AG09309 (cell line): ENCODE measurements at regions not wholly inside any gene's neighbourhood (a gene's known extent, or its start where the extent isn't known, plus 50 kb on each side); places are given as distances from the start of the nearest gene placed in this dataset.

Experiments
- DNase-seq: peaks from one replicate; pipeline ENCODE4 v3.0.0-alpha.2; 2010; ENCODE audit warnings: low read depth
- H3K4me3 ChIP-seq: 2 replicates; pipeline ENCODE4 v1.5.1; 2011; ENCODE audit warnings: mild to moderate bottlenecking, low read depth, low read length, moderate library complexity; ENCODE audit not compliant: control insufficient read depth
- TF ChIP-seq, protein P1 (sequence below): IDR thresholded peaks from 2 replicates; pipeline ENCODE4 v1.5.1; 2011; ENCODE audit warnings: mild to moderate bottlenecking, low read depth, low read length, inconsistent platforms; ENCODE audit not compliant: insufficient read depth, control insufficient read depth; ENCODE audit errors: missing control alignments

DNA sequence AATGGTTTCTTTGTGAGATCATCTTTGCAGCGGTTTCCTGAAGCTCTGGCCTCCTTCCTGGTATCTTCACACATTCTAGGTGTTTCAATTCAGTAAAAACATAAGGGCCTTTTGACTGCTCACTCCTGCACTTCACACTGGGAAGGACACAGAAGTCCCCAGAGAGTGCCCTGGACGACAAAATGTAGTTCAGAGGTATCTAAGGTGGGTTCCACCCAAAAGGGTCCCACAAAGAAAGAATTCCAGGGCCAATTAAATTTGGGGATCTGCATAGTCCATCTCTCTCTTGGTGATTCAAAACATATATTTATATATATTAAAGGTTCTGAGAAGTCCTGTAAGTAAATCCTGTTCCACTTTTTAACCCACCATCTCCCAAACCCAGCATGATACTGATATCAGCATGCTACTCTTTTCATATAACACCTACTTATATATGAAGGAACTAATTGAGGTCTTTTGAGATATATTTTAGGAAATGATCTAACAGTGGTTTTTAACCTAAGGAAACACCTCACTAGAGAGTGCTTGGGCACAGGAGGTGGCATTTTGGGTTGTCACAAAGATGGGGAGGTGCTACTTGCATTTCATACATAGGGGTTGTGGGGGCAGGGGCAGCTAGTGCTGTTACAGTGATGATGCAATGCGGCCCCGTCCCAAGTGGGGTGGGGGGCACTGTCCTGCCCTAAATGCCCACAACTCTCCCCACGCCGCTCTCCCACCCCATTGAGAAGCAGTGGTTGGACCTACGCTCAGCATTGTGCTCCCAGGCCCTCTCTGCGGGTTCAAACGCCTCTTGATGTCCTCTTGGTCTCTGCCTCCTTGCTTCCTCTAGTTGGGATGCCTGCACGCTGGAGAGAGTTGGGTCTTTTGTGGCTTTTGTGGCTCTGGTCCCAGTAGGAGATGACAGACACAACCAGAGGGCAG lies 109.4 kb downstream of the ARF6 start:
- no peak for DNase-seq
- H3K4me3 ChIP-seq = no peak overlapping the region
- TF ChIP-seq, protein P1, sequence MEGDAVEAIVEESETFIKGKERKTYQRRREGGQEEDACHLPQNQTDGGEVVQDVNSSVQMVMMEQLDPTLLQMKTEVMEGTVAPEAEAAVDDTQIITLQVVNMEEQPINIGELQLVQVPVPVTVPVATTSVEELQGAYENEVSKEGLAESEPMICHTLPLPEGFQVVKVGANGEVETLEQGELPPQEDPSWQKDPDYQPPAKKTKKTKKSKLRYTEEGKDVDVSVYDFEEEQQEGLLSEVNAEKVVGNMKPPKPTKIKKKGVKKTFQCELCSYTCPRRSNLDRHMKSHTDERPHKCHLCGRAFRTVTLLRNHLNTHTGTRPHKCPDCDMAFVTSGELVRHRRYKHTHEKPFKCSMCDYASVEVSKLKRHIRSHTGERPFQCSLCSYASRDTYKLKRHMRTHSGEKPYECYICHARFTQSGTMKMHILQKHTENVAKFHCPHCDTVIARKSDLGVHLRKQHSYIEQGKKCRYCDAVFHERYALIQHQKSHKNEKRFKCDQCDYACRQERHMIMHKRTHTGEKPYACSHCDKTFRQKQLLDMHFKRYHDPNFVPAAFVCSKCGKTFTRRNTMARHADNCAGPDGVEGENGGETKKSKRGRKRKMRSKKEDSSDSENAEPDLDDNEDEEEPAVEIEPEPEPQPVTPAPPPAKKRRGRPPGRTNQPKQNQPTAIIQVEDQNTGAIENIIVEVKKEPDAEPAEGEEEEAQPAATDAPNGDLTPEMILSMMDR = no peak

DNA sequence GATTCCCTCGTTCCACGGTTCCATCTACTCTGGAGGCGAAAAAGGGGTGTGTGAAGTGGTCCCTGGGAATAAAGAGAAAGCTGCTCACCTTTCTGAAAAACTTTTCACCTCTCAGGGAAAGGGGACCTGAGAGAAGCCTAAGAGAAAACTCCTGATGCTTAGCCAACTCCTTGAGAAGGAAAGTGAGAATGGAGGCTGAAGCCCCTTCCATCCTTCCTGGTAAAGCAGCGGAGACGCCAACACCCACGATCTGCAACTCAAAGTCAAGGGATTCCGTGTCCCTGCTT lies 110.0 kb downstream of the ARF6 start:
- DNase-seq = no peak

DNA sequence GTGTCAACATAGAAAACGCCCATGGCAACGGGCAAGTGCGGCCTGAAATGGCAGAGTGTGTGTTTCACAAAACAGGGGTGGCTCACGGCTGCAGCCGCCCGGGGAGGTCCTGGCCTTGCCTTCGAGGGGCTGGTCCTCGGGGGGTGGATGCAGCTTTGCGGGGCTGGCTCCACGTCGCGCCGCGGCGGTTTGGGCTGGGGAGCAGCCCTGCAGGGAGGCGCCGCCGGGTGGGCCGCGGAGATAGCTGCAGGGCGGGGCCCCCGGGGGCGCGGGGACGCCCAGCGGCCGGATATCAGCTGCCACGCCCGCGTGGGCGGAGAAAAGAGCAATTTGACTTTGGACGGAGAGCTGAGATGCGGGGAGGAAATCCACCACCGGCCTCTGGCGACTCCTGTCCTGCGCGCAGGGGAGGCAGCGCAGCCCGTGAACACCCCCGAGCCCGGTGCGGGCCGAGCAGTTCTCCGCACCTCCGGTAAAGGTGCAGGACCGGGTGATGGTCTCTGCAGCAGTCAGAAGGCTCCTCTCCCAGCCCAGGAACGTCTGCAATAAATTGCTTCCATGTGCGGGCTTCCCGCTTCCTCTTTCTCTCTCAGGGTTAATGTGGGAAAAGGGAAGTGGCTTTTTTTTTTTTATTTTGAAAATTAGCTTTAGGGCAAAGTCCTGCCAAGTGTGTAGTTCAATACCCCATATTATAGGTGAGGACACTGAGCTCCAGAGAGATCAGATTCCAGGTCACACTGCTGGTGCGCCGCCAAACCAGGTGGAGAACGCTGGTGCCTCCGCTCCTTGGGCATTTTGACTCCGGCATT lies 110.5 kb downstream of the ARF6 start:
- peak overlapping the region; percentile 46 for H3K4me3 ChIP-seq
- TF ChIP-seq, protein P1 = no peak
- no peak for DNase-seq

More for the DNA sequence above, 110.0 kb downstream of the ARF6 start:
- TF ChIP-seq, protein P1 = no peak
- H3K4me3 ChIP-seq = peak overlapping the region; percentile 46

DNA sequence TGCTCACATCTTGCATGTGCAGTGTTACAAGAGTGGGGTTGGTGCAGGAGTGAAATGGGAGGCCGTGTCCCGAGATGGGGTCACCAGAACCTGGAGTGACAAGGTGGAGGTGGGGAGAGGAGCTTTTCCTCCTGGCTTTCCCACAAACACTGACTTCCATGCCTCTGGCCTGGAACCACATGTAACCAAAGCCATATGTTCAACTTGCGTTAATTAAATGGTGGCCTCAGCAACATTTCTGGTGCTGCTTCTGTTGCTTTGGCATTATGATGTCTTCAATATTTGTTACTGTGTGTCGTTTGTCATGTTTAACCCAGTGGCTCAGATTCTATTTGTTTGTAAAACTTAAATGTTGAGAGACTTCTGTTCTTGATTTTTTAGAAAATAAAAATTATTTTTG lies 110.2 kb downstream of the VCPKMT start:
- H3K4me3 ChIP-seq = no peak overlapping the region
- DNase-seq = no peak
- TF ChIP-seq, protein P1 = no peak

DNA sequence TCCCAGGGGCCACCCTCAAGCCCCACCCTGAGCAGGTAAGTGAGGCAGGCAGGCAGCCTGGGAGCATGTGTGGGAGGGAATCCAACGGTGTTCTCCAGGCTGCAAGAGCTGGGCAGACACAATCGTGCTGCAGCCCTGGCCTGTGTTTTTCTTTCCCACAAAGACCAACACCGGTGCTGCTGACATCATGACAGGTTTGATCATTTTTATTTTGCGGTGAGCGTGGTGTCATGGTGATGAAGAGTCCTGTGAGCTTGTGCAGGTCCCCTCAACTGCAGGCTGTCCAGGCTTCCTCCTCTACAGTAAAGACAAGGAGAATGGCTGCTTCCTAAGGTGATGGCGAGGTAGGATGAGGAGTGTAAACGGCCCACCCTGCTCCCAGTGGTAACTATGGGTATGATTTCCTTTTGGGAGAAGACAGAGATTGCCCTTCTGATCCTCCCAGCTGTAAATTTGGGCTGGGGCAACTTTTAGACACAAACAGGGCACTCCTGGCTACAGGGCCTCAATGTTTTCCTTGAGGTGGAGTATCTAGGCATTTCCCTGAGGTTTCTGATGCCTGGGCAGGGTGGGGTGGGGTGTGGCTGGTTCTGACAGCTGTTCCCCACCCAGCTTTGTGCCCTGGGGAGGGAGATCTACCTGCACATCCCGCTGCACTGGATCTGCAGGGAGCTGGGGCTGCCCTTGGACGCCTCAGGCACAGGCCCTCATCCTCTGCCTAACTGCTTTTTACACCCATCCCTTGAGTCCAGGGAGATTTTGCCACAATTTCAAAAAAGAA lies 109.1 kb downstream of the VCPKMT start:
- TF ChIP-seq, protein P1 = no peak
- no peak for DNase-seq
- H3K4me3 ChIP-seq = no peak overlapping the region

DNA sequence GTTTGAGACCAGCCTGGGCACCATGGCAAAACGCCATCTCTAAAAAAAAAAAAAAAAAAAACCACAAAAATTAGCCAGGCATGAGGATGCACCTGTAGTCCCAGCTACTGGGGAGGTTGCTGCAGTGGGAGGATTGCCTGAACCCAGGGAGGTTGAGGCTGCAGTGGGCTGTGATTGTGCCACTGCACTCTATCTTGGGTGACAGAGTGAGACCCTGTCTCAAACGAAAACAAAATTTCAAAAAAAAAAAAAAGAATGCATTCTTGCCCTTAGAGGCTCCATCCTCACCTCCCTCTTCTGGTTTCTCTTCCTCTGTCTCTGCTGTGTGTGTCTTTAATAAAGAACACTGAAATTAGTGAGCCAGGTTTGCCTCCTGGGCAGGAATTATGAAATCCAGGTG lies 107.8 kb downstream of the VCPKMT start:
- no peak overlapping the region for H3K4me3 ChIP-seq
- DNase-seq = no peak
- TF ChIP-seq, protein P1 = no peak
